ENCODE measurements at regions not wholly inside any gene's neighbourhood (a gene's known extent, or its start where the extent isn't known, plus 50 kb on each side); places are given as distances from the start of the nearest gene placed in this dataset.

- no peak for TF ChIP-seq CREB3 (CRISPR knock-in tag; IDR thresholded peaks at IDR 0.05)
- TF ChIP-seq CTCF (CRISPR knock-in tag; IDR thresholded peaks at IDR 0.05): no peak
- no peak for TF ChIP-seq FOXA1 (IDR thresholded peaks at IDR 0.05)
- TF ChIP-seq FOXA1 (CRISPR knock-in tag; IDR thresholded peaks at IDR 0.05): no peak
- no peak for TF ChIP-seq NRL (CRISPR knock-in tag; IDR thresholded peaks at IDR 0.05; ENCODE audit: borderline replicate concordance)
- TF ChIP-seq SMC3 (IDR thresholded peaks at IDR 0.05; ENCODE audit: low read length): no peak
- no peak for TF ChIP-seq ZFYVE20 (CRISPR knock-in tag; IDR thresholded peaks at IDR 0.05; ENCODE audit: borderline replicate concordance, low read depth)
- no peak for TF ChIP-seq STAG1 (CRISPR knock-in tag; IDR thresholded peaks at IDR 0.05)
These were observed 135.4 kb upstream of the KIF2B start for GRCh38 chr17:53687324-53687723.

Data from HepG2 (cell line).